ENCODE measurements at regions not wholly inside any gene's neighbourhood (a gene's known extent, or its start where the extent isn't known, plus 50 kb on each side); places are given as distances from the start of the nearest gene placed in this dataset.

GRCh38 chr15:31584195-31584594 lies 257.6 kb downstream of the KLF13 start:
- no peaks in the 10 kb centered on the region for H3K27me3 ChIP-seq (ENCODE audit: control insufficient read depth in 2 of 2, insufficient read depth in 2 of 2, low read length in 2 of 2)
- H3K4me2 ChIP-seq (ENCODE audit: insufficient read depth, low read length) = no peak overlapping the region
- H3K79me2 ChIP-seq (ENCODE audit: control insufficient read depth, insufficient read depth, low read length) = no peaks in the 10 kb centered on the region
- H4K20me1 ChIP-seq (replicated peaks; ENCODE audit: control insufficient read depth, extremely low read depth, insufficient read depth, low read length) = no peaks in the 10 kb centered on the region
- FAIRE-seq (no peak), DNase-seq (ENCODE audit: low read depth, low spot score) (no peak)
- BruUV-seq (replicated peaks) = no TSS peak
- no peak overlapping the region for H3K4me3 ChIP-seq (replicated peaks in 1 of 3; ENCODE audit: insufficient read depth in 1 of 3, low read depth in 1 of 3, low read length in 3 of 3)
- no peak overlapping the region for H2AFZ ChIP-seq (ENCODE audit: low read depth, low read length)
- H3K9me3 ChIP-seq (replicated peaks; ENCODE audit: control insufficient read depth, insufficient read depth, low read length) = no peaks in the 10 kb centered on the region
- POLR2A ChIA-PET = no interaction called here
- no peaks in the 10 kb centered on the region for H3K9me1 ChIP-seq (replicated peaks; ENCODE audit: control insufficient read depth, extremely low read depth, insufficient read depth, low read length)
- no peaks in the 10 kb centered on the region for H3K36me3 ChIP-seq (ENCODE audit: control insufficient read depth in 2 of 2, extremely low read depth in 1 of 2, insufficient read depth in 2 of 2, low read length in 2 of 2)
- H3K4me1 ChIP-seq (ENCODE audit: control insufficient read depth, extremely low read depth, insufficient read depth, low read length) = no peaks in the 10 kb centered on the region
- intact Hi-C loops (cut with micrococcal nuclease) (no loop called here), dilution Hi-C loops (cut with MboI; ENCODE audit: extremely low pct_ligation_motif_present, low sequenced_read_pairs) (no loop called here)
- H3K9ac ChIP-seq (replicated peaks; ENCODE audit: extremely low read depth, insufficient read depth, low read length) = no peak overlapping the region
- TF ChIP-seq POLR2AphosphoS5 (IDR thresholded peaks at IDR 0.05; ENCODE audit: insufficient read depth, low read depth, low read length) = no peak
- no peak for TF ChIP-seq MYC (IDR thresholded peaks at IDR 0.05; ENCODE audit: low read depth, low read length)
- no peak for TF ChIP-seq FOS (IDR thresholded peaks at IDR 0.05; ENCODE audit: borderline replicate concordance, insufficient read depth, low read length)
- no peak for TF ChIP-seq CTCF (IDR thresholded peaks at IDR 0.05; ENCODE audit: extremely low read depth in 1 of 2, insufficient read depth in 1 of 2, low read depth in 1 of 2, low read length in 2 of 2)
- no peak for TF ChIP-seq MAX (IDR thresholded peaks at IDR 0.05; ENCODE audit: insufficient read depth, insufficient read length)
- no peak for TF ChIP-seq EZH2 (IDR thresholded peaks at IDR 0.05; ENCODE audit: borderline replicate concordance, low read depth, low read length, severe bottlenecking)
- no peak for TF ChIP-seq GATA2 (IDR thresholded peaks at IDR 0.05; ENCODE audit: insufficient read depth, insufficient read length, low read depth, low read length)
- TF ChIP-seq POLR2A (IDR thresholded peaks at IDR 0.05; ENCODE audit: low read depth, low read length) = no peak
- TF ChIP-seq JUN (IDR thresholded peaks at IDR 0.05; ENCODE audit: borderline replicate concordance, insufficient read depth, insufficient read length, low read depth) = no peak
- no peak overlapping the region for H3K27ac ChIP-seq (ENCODE audit: insufficient read depth, low read depth, low read length)
- CTCF ChIA-PET = interaction anchor here (1.5 kb wide), 1 partner anchor 13 kb away, joined by 3 read pairs; no protein-coding TSS in a partner anchor

Measured in endothelial cell of umbilical vein (primary cell).